Activated T-cell treated with anti-CD3 and anti-CD28 coated beads for 4 hours (primary cell): ENCODE measurements at regions not wholly inside any gene's neighbourhood (a gene's known extent, or its start where the extent isn't known, plus 50 kb on each side); places are given as distances from the start of the nearest gene placed in this dataset.
"Not testable (repeated sequence)": the region's sequence is repeated elsewhere in the genome, so short reads cannot be mapped to it uniquely, and the experiment has no call there.

Experiments used
- DNase-seq: peaks from one replicate; pipeline ENCODE4 v3.0.0-alpha.2; 2020

DNA sequence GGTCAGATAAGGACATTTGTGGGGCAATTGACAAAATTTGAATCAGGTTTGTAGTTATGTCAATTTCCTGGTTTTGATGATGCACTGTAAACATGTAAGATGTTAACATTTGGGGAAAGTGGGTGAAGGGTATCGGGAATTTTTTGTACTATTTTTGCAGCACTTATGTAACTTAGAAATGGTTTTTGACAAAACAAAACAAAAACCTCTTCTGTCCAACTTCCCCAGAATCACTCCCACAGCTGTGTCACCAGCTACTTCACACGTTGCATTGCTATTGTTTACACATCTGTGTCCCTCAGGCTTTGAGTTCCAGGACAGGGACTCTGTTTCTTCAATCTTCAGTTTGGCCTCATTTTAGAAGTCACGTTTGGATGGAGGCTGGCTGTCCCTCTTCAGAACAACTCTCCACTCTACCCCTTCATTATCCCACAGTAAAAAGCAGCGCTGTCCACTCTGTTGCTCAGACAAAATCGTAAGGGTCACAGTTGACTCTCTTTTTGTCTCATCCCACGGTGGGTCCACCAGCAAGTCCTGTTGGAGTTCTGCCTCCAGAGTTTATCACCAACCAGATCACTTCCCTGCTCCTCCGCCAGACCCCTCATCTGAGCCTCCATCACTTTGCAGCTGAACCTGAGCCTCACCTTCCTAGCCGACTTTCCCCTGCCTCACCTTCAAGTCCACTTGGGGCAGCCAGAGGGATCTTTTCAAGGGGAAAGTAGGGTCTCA is 63.2 kb downstream of the NENF start:
- no peak for DNase-seq

DNA sequence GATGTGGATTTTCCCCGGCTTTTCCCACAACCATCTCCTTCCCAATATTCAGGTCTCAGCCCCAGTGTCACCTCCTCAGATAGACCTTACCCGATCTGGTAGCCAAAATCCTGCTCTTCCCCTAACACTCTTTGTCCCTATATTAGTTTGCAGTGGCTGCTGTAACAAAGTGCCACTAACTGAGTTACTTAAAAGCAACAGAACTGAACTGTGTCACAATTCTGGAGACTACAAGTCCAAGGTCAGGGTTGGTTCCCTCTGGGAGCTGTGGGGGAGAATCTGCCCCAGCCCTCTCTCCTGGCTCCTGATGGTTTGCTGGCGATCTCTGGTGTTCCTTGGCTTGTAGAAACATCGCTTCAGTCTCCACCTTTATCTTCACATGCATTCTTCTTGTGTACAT is 64.0 kb downstream of the NENF start:
- DNase-seq, result no peak

DNA sequence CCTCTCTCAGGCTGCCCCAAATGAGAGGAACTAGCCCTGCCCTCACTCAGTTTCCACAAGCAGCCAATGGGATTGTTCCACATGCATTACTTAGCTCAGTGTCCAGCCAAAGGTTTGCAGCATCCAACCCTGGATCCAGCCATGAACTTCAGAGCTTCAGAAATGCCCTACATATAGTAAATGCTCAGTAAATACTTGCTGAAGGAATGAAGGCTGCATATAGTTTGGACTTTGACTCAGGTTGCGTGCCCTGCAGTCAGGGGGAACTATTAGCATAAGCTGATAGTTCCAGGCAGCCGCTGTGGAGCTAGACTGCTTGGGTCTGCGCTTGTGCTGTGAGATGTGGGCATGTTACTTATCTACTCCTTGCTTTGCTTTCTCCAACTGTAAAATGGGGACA is 64.8 kb downstream of the NENF start:
- DNase-seq, result no peak

GRCh38 chr1:212498283-212499040 is 65.7 kb downstream of the NENF start:
- DNase-seq, result no peak

GRCh38 chr1:212500351-212500750 is 67.6 kb downstream of the NENF start:
- DNase-seq, result no peak

GRCh38 chr1:212500983-212501382 is 68.3 kb downstream of the NENF start:
- no peak for DNase-seq

GRCh38 chr1:212503714-212504113 is 71.0 kb downstream of the NENF start:
- no peak for DNase-seq

- no peak for DNase-seq
Measured at GRCh38 chr1:212504171-212504803, 71.6 kb downstream of the NENF start.

- DNase-seq, result no peak
Measured at GRCh38 chr1:212506666-212507065, 73.9 kb downstream of the NENF start.

DNA sequence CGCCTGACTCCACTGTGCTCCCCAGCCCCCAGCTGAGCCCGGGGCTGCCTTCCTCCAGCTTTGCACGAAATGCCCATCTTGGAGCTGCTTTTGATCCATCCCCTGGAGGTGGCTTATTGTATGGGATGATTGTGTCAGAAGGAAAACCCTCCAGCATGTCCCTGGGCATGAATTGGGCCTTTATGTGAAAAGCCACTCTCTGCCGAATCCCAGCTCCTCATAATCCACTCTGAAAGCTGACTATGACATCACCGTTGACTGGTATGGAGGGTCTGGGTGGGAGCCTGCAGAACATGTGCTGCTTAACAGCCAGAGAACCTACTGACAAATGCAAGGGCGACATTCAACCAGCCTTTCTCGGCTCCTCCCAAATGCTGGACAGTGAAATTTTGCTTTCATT is 74.6 kb downstream of the NENF start:
- no peak for DNase-seq

DNA sequence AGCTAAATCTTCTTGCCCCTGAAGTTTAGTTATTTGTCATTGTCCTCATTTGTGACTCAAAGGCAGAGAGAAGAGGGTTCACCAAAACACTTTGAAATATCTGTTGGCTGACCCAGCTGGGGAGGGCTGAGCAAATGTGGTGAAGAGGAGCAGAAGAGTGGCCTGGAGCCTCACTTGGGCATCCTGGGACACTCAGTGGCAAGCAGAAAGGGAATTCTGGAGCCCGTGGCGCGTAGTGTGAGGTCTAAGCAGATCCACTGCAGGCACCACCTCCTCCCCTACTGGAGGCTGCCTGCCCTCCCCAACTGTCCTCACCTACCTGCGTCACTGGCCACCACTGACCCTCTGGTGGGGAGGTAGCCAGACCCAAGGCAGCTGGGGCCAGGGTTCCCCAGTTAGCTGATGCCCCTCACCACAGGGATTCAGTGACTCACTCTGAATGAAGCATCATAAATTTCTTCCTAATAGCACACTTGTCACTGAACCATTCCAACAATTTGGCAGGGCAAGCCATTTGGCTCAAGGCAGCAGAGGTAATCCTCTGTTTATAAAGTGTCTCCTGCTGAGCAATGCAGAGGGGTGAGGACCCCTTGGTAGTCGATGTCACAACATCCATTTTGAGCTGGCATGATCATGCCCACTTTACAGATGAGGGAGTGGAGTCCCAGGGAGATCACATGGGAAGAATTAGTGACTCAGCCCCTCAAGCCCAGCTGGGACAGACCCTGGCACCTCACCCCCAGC is 80.3 kb downstream of the NENF start:
- no peak for DNase-seq

DNA sequence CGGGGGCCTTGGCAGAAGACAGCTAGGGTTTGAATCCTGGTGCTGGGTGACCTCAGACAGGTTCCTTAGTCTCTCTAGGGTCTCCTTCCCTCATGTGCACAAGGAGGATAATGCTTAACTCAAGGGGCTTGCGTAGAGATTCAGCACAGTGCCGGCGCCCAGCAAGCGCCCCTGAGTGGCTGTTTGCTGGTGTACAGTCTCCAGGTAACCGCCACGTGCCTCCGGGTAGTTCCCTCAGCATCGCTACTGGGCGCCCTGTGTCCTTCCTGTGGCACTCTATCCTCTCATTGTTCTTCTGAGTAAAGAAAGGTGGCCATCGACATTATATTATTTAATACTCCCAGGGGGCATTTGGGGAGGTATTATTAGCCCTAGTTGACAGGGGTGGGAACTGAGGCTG is 80.9 kb downstream of the NENF start:
- DNase-seq, result no peak

DNA sequence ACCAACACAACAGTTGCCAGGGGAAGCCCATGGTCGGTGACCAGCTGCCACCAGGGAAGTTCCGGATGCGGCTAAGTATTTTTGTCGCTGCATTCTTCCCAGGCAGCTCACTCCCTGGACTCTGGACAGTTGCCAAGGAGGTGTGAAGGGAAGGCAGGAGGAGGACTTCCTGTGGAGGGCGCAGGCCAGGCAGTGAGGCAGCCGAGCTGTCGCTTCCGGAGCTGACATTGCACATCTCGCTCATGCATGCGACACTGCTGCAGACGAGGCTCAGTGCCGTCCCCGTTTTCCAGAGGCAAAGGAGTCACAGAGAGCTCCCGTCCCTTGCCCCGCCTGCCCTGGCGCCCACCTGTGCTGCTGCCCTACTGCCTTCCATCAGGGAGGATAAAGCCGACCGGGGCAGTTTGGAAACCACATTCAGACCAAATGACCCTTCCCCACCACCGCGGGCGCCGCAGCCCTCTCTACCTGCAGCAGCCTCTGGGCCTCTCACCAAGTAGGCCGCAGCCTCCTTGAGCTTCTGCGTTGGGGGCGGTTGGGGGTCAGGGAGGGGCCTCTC is 81.4 kb downstream of the NENF start:
- no peak for DNase-seq

DNA sequence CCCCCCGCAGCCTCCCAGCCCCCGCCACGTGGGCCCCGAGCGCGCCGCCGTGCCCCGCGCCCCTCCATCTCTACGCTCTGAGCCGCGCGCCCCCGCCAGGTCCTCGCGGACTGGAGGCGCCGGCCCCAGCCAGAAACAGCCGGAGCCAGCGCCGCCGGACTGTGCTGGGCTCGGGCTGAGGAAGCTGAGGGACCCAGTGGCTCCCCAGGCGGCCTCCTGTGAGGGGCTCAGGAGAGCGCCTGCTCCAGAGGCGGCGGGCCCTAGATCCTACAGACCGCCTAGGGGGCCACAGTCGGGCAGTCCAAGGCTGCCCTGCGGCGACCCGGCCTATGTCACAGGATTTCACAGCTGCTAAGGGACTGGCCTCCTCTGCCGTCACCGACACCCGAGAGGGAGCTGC is 82.1 kb downstream of the NENF start:
- no peak for DNase-seq

DNA sequence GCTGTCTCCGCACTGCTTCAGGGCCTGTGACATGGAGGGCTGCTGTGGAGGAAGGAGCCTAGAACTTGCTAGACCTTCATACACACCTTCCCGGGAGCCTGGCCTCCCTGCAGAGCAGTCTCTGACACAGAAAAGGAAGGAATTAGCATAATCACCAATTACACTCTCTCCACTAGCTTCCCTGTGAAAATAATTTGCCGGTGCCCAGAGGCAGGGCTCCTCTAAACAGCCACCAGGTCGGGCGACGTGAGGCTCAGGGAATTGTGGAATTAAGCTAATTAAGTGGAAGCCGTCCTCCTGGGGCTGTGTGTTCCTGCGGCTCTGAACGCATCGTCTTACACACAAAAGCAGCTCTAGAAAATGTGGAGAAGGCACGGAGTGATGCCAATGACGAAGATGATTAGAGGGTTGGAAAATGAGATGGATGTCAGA is 82.6 kb downstream of the NENF start:
- no peak for DNase-seq

- not testable (repeated sequence) for DNase-seq
Measured at GRCh38 chr1:212516012-212516411, 83.3 kb downstream of the NENF start.

DNA sequence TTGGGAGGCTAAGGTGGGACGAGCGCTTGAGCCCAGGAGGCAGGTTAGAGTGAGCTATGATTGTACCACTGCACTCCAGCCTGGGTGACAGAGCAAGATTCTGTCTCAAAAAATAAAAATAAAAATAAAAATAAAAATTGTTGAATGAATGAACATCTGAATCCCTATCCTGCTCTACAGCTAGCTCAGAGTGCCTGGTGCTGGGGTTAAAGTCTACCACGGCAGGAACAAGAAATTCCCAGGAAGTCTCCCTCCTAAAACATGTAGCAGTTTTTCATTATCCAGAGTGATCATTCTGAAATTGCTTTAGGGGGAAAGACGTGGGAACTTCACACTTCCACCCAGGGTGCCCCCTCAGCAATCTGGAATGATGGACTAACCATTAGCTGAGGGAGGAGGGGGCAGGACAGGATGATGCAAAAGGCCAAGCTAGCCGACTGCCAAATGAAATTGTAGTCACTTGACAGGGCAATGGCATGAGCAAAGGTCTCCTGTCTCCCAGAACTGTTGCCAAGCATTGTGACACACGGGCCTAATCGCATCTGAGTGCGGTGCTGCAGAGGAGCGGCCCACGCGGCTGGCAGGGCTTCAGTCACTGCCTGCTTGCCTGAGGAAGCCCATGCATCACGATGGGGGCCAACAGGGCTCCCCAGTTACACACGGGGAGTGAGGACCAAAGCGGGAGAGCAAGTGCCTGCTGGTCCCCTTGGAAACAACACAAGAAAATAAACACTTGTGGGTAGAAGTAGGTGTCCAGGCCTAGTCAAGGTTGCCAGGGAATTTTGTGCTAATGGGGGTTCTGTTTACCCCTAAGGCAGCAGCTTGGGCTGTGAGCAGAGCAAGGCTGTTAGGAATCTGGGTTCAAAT is 85.7 kb downstream of the NENF start:
- DNase-seq, result no peak

- no peak for DNase-seq
Measured at GRCh38 chr1:212519131-212519530, 86.4 kb downstream of the NENF start.

DNA sequence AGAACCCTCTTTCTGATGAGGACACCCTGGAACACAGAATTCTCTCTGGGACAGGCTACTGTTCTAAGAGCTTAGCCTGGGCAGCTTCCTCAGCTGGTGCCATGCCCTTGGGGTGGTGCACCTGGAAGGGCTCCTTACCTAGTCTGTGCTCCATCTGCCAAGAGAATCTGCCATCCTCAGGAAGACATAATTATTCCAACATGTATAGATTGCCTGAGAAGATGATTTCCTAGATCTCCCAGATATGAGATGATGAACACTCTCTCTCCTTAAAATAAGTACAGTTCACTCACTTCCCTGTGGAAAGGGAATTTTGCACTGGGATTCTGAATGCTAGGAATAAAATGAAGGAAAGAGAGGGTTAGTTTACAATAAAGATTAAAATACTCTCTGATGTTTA is 87.6 kb downstream of the NENF start:
- DNase-seq, result no peak

- DNase-seq, result no peak
Measured at GRCh38 chr1:212520746-212521145, 87.8 kb upstream of the ATF3 start.

DNA sequence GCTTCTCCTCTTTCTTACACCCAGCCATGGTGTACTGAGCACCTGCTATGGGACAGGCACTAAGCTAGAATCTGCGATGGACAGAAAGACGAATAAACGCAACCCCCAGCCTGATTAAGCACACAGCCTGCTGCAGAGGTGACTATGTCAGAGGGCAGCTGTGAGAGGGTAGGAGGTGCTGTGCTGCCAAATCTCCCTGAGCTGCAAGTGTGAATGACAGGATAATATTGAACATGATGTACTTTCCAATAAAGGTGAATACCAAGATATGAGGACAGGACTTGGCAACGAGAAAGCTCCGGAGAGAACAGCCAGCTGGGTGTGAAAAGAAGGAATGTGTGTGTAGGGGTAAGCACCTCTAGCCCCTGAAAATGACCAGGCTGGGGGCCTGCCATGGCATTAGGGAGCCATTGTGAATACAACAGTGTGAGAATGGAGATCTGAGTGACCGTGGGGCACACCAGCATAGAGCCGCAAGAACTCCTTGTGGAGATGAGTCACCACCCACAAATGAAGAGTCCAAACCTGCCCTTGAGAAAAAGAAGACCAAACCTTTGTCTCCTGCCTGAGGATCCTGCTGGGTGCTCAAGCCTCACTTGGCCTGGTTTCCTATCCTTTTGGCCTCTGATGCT is 83.0 kb upstream of the ATF3 start:
- no peak for DNase-seq

DNA sequence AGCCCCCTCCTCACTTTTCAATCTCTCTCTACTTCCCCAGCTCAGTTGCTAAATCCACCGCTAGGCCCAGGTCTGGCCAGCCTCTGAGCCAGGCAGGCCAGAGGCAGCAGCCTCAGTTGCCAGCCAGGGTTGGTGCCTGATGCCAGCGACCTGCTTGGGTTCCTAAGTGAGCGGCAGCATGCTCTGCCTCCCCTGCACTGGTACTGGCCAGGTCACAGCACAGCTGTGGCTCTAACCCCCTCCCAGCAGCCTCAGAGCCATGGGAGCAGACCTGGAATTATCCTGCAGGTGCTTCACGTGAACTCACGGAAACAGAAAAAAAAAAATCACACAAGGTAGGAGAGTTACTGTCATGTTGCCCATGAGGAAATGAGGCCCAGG is 82.5 kb upstream of the ATF3 start:
- DNase-seq, result no peak
